Gastrocnemius medialis (tissue), 4 donors: ENCODE measurements at regions not wholly inside any gene's neighbourhood (a gene's known extent, or its start where the extent isn't known, plus 50 kb on each side); places are given as distances from the start of the nearest gene placed in this dataset.

Experiments used
- ATAC-seq, 2 donors: fragments of 150-250 bp; one replicate each; pipeline ENCODE4 v1.9.1; 2016
- DNase-seq, 2 donors: peaks; one replicate each; pipeline ENCODE4 v3.0.0-alpha.2; 2019
- H3K27ac ChIP-seq, 4 donors: fragments of 200-600 bp; sonication (generic); 1 replicate in 1 of 4; 2 replicates in 3 of 4; pipeline ENCODE4 v1.5.1; 2016 to 2018; ENCODE audit warnings: mild to moderate bottlenecking in 2 of 4, moderate library complexity in 1 of 4
- H3K27me3 ChIP-seq, 3 donors: fragments of 200-600 bp; sonication (generic) in 2 of 3; 1 replicate in 1 of 3; 2 replicates in 2 of 3; pipeline versions ENCODE4 v1.5.1 to v1.6.0; 2016 to 2019; ENCODE audit warnings: mild to moderate bottlenecking in 1 of 3, moderate library complexity in 1 of 3
- H3K36me3 ChIP-seq, 2 donors: fragments of 200-600 bp; sonication (generic) in 1 of 2; one replicate each; pipeline ENCODE4 v1.5.1; 2017 to 2018
- H3K4me1 ChIP-seq, 2 donors: fragments of 200-600 bp; sonication (generic) in 1 of 2; one replicate each; pipeline ENCODE4 v1.5.1; 2016 to 2017; ENCODE audit warnings: mild to moderate bottlenecking in 2 of 2
- H3K4me3 ChIP-seq, 4 donors: fragments of 200-600 bp; sonication (generic) in 3 of 4; 1 replicate in 1 of 4; 2 replicates in 3 of 4; pipeline ENCODE4 v1.5.1; 2016 to 2019; ENCODE audit warnings: mild to moderate bottlenecking in 2 of 4
- H3K9me3 ChIP-seq, 3 donors: fragments of 200-600 bp; sonication (generic) in 2 of 3; 1 replicate in 1 of 3; 2 replicates in 2 of 3; pipeline ENCODE4 v1.5.1; 2016 to 2019
- CTCF ChIP-seq, 5 experiments: fragments of 450-650 bp in 3 of 5; fragments of 200-600 bp in 2 of 5; sonication (generic) in 2 of 5; IDR thresholded peaks in 4 of 5; conservative IDR thresholded peaks in 1 of 5; 1 replicate in 4 of 5; 2 replicates in 1 of 5; pipeline ENCODE4 v1.5.1; 2016 to 2019; ENCODE audit warnings: antibody characterized with exemption in 5 of 5, mild to moderate bottlenecking in 3 of 5, moderate library complexity in 3 of 5
- POLR2A ChIP-seq, 2 donors: fragments of 450-650 bp; IDR thresholded peaks; one replicate each; pipeline ENCODE4 v1.6.1; 2017; ENCODE audit warnings: antibody characterized with exemption in 2 of 2, mild to moderate bottlenecking in 2 of 2, moderate library complexity in 2 of 2
- in situ Hi-C, 4 donors: fragments of 200-750 bp; cut with MboI; loops; one replicate each; pipeline versions ENCODE4 v1.15.0 to v1.8.0; 2017; ENCODE audit warnings: low sequenced_read_pairs in 4 of 4
- intact Hi-C: fragments of 100-400 bp; cut with DNase I; formaldehyde crosslinking; loops from one replicate; pipeline ENCODE4 v1.15.1; 2023; ENCODE audit warnings: low total_unique reads

- no peaks in the 10 kb centered on the region for H3K36me3 ChIP-seq
- no peak overlapping the region for H3K27ac ChIP-seq
- in situ Hi-C loops (no loop called here), intact Hi-C loops (no loop called here)
- no peak for ATAC-seq
- no peaks in the 10 kb centered on the region for H3K27me3 ChIP-seq
- no peaks in the 10 kb centered on the region for H3K9me3 ChIP-seq
- DNase-seq: peak in 1 of 2 donors; percentile 5
- H3K4me3 ChIP-seq: no peak overlapping the region
- no peak for TF ChIP-seq CTCF (IDR thresholded peaks at IDR 0.05 in 4 of 5, conservative IDR thresholded peaks at IDR 0.05 in 1 of 5)
- no peaks in the 10 kb centered on the region for H3K4me1 ChIP-seq
These were observed 228.5 kb downstream of the DLL1 start for GRCh38 chr6:170062209-170062914.

GRCh38 chr6:170058878-170059485 lies 231.9 kb downstream of the DLL1 start:
- Histone ChIP-seq H3K27me3 (no peaks in the 10 kb centered on the region), H3K9me3 (no peaks in the 10 kb centered on the region), H3K4me3 (no peak overlapping the region), H3K27ac (no peak overlapping the region), H3K36me3 (no peaks in the 10 kb centered on the region), H3K4me1 (no peaks in the 10 kb centered on the region)
- intact Hi-C loops (no loop called here), in situ Hi-C loops (no loop called here)
- no peak for ATAC-seq
- TF ChIP-seq POLR2A (IDR thresholded peaks at IDR 0.05) (no peak), CTCF (IDR thresholded peaks at IDR 0.05 in 4 of 5, conservative IDR thresholded peaks at IDR 0.05 in 1 of 5) (no peak)
- DNase-seq: no peak

- H3K27ac ChIP-seq: no peak overlapping the region
- intact Hi-C loops (no loop called here), in situ Hi-C loops (no loop called here)
- ATAC-seq: no peak
- H3K4me1 ChIP-seq: peaks cover 0 to 5% of the 10 kb centered on the region in 2 donors
- no peak overlapping the region for H3K4me3 ChIP-seq
- H3K9me3 ChIP-seq: no peaks in the 10 kb centered on the region
- H3K36me3 ChIP-seq: no peaks in the 10 kb centered on the region
- no peak for TF ChIP-seq CTCF (IDR thresholded peaks at IDR 0.05 in 4 of 5, conservative IDR thresholded peaks at IDR 0.05 in 1 of 5)
- no peak for TF ChIP-seq POLR2A (IDR thresholded peaks at IDR 0.05)
- peaks cover 0 to 2% (median 0%) of the 10 kb centered on the region in 3 donors for H3K27me3 ChIP-seq
- DNase-seq: no peak
These were observed 232.7 kb downstream of the DLL1 start for GRCh38 chr6:170057961-170058877.

GRCh38 chr6:170057034-170057734 lies 233.7 kb downstream of the DLL1 start:
- Histone ChIP-seq H3K4me1 (peaks cover 0 to 6% of the 10 kb centered on the region in 2 donors), H3K36me3 (no peaks in the 10 kb centered on the region), H3K9me3 (no peaks in the 10 kb centered on the region), H3K4me3 (no peak overlapping the region), H3K27ac (no peak overlapping the region), H3K27me3 (peaks cover 0 to 5% (median 0%) of the 10 kb centered on the region in 3 donors)
- intact Hi-C loops (no loop called here), in situ Hi-C loops (no loop called here)
- TF ChIP-seq CTCF (IDR thresholded peaks at IDR 0.05 in 4 of 5, conservative IDR thresholded peaks at IDR 0.05 in 1 of 5) (no peak), POLR2A (IDR thresholded peaks at IDR 0.05) (no peak)
- no peak for DNase-seq
- no peak for ATAC-seq
